GM18502 (cell line): ENCODE measurements at regions not wholly inside any gene's neighbourhood (a gene's known extent, or its start where the extent isn't known, plus 50 kb on each side); places are given as distances from the start of the nearest gene placed in this dataset.

Experiments used
- ATAC-seq: cut with Tn5 transposase; IDR thresholded peaks from one replicate; pipeline ENCODE4 v1.9.1; 2021; ENCODE audit warnings: mild to moderate bottlenecking; ENCODE audit not compliant: unreplicated experiment, poor library complexity

GRCh38 chr11:92276773-92277172 lies 52.2 kb downstream of the FAT3 start:
- no peak for ATAC-seq

DNA sequence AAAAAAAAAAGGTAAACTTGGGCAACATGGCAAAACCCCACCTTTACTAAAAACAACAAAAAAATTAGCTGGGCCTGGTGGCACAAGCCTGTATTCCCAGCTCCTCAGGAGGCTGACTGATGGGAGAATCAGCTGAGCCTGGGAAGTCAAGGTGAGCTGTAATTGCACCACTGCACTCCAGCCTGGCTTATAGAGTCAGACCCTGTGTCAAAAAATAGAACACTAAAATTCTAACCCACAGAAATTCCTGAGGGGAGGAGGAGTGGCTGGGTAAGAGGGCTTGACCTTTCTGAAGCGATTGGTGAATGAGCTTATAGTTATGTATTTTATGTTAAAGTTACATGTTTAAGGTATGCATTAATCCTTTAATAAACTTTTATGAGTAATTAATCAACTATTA lies 53.3 kb downstream of the FAT3 start:
- ATAC-seq = no peak

- ATAC-seq = no peak
These were observed 54.3 kb downstream of the FAT3 start for GRCh38 chr11:92278791-92279433.

GRCh38 chr11:92284107-92284506 lies 59.5 kb downstream of the FAT3 start:
- ATAC-seq = no peak

DNA sequence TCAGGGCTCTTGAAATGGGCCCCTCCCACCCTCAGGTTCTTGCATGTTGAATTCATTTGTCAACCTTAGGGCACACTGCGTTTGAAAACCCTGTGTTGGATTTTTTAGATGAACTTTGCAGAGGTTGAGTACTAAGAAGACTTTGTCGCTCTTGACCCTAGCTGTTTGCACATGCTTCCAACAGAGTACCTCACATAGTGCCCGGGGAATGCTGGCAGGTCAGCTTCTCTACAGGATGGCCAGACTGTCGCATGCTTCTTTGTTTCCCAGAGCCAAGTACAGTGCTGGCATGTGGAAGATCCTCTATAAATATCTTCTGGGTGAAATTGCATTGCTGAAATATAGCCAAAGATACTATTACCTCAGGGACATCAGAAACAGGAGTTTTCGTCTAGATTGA lies 59.9 kb downstream of the FAT3 start:
- ATAC-seq = no peak

GRCh38 chr11:92285776-92286175 lies 61.2 kb downstream of the FAT3 start:
- ATAC-seq = no peak

- no peak for ATAC-seq
These were observed 62.1 kb downstream of the FAT3 start for GRCh38 chr11:92286709-92287108.

GRCh38 chr11:92295175-92296137 lies 70.8 kb downstream of the FAT3 start:
- no peak for ATAC-seq

DNA sequence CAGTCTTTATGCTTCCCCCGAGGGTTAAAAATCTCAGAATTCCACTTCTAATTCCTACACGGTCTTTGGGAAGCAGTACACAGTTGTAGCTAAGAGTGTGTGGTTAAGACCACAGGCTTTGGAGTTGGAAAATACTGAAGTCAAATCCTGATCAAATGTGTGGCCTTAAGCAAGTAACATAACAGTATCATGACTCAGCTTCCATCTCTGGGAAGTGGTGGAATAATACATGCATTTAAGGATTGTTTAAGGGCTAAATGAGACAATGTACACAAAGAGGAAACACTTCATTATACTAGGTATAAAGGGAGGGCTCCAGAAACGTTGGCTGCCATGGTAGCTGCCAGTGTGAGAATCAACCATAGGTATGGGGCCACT lies 71.5 kb downstream of the FAT3 start:
- no peak for ATAC-seq

DNA sequence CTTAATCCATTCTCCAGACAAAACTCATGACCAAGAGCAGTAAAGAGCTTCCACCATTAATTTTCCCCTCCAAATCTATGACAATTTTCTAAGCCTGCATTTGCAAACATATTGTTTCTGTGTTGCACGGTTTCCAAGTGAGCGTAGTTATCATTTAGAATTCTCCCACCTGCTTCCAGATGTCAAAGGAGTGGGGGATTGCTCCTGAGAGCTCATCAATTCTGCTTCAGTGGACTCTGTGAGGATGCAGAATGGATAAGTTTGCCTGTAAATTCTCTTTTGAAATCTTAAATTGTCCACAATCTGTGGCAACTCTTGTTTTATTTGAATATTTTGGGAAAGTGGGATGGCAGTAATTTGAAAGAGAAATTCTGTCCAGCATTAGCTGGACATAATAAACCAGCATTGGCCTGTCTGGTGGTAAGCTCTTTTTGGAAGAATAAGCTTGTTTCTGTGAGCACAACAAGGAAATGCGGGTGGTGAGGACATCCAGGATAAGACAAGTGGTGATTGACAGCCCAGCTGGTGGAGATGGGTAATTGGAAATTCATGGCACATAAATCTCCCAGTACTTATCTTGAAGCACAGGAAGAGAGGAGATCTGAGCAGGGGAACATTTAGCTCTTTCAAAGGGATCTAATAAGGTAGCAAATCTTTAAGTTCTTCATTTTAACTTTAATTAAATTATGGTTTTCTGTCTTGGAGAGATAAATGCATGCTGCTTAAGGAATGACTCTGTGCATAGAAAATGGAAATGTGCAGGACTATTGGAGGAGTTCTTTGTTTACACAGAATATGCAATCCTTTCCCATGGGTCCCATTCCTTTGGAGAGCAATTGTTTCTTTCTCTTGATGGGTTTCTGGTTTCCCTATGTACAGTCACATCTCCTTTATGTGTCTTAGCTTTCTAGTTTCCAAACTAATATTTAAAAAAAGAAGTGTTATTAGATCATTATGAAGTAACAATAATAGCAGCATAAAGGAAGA lies 73.2 kb downstream of the FAT3 start:
- no peak for ATAC-seq

- no peak for ATAC-seq
These were observed 76.3 kb downstream of the FAT3 start for GRCh38 chr11:92300876-92301275.

GRCh38 chr11:92302770-92303169 lies 78.2 kb downstream of the FAT3 start:
- ATAC-seq = no peak

GRCh38 chr11:92304271-92304670 lies 79.7 kb downstream of the FAT3 start:
- no peak for ATAC-seq

DNA sequence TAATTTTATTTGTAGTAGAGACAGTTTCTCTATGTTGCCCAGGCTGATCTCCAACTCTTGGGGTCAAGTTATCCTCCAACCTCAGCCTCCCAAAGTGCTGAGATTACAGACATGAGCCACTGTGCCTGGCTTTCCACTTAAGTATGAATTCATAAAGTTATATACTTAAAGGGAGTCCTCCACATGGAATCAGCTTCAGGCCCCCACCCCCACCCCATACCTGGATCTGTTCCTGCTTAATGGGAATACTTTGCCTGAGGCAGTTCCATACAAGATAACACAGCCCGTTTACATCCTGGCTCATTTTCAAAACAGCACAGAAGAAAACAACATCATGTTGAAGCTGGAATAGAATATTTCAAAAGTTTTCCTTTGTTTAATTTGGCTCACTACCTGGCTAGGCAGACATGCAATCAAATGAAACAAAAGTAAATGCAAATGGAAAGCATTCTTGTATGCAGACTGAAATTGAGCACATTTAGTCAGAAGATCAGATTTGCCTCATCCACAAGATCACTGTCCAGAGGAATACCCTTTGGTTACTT lies 82.4 kb downstream of the FAT3 start:
- no peak for ATAC-seq

- ATAC-seq = no peak
These were observed 83.7 kb downstream of the FAT3 start for GRCh38 chr11:92308366-92308765.

GRCh38 chr11:92311616-92312449 lies 87.2 kb downstream of the FAT3 start:
- ATAC-seq = no peak

DNA sequence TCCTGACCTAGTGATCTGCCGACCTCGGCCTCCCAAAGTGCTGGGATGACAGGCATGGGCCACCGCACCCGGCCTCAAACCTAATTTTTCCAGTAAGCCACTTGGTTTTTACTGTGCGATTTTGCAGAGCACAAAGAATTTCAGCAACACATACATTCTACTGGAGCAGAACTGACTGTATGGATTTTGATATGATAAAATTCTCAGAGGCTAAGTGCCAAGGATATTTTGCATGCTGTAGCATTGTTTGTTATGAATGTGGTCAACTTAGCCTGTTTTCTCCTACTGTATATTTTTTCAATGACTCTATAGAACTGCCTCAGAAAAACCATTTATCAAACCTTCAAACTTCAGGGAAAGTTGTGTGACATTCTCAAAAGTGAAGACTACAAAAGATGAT lies 89.2 kb downstream of the FAT3 start:
- no peak for ATAC-seq

DNA sequence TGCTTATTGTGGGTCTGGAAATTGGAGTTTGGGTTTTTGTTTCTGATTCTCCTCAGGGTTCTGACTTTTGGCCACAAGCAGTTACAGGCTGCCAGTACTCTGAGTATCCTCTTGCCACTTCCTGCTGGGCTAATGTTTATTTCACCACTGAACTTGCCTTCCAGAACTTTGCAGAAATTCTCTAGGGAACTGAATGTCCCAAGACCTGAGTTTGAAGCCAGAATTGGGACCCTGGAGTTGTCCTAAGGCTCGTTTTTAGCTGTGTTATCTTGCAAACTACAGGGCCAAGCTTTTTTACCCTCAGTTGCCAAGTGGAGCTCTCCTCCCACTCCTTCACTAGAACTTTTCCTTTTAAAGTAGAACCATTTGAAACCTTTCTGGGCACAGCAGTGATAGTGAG lies 89.9 kb downstream of the FAT3 start:
- ATAC-seq = no peak

- ATAC-seq = no peak
These were observed 91.6 kb downstream of the FAT3 start for GRCh38 chr11:92316106-92316809.
